Endothelial cell of umbilical vein (primary cell): ENCODE measurements at regions not wholly inside any gene's neighbourhood (a gene's known extent, or its start where the extent isn't known, plus 50 kb on each side); places are given as distances from the start of the nearest gene placed in this dataset.

Source experiments
- BruUV-seq: library from RNA; stranded (reverse); fragments of 400-500 nt; replicated peaks from 2 replicates; lab custom pipeline; 2021; lab: Mats Ljungman, UMichigan
- CTCF ChIA-PET: fragments of 300-600, 350-600 bp; sonication (Branson Sonifier 250); formaldehyde crosslinking; loops from one replicate; lab custom pipeline; 2021; ENCODE audit warnings: antibody characterized with exemption, inconsistent platforms; lab: Charles Lee
- POLR2A ChIA-PET: fragments of 300-600, 350-600 bp; sonication (Branson Sonifier 250); formaldehyde crosslinking; loops from one replicate; lab custom pipeline; 2021; ENCODE audit warnings: antibody characterized with exemption, inconsistent platforms; lab: Charles Lee
- DNase-seq: peaks from one replicate; pipeline ENCODE4 v3.0.0-alpha.2; 2011; ENCODE audit warnings: low read depth, low spot score
- FAIRE-seq: peaks from 2 replicates; lab custom pipeline; 2011; peaks lifted over from hg19 to GRCh38; lab: Jason Lieb, UNC
- H2AFZ ChIP-seq: 2 replicates; pipeline ENCODE4 v1.6.0; 2012; ENCODE audit warnings: low read depth, low read length, control low read depth, inconsistent platforms
- H3K27ac ChIP-seq: 2 replicates; pipeline ENCODE4 v1.5.1; 2011; ENCODE audit warnings: low read depth, mild to moderate bottlenecking, control low read depth, low read length, moderate library complexity; ENCODE audit not compliant: insufficient read depth
- H3K27me3 ChIP-seq, 2 experiments: 2 replicates each; pipeline versions ENCODE4 v1.6.0 to v1.6.1; 2011; ENCODE audit warnings: low read length in 2 of 2, mixed read lengths in 1 of 2; ENCODE audit not compliant: control insufficient read depth in 2 of 2, insufficient read depth in 2 of 2
- H3K36me3 ChIP-seq, 2 experiments: 2 replicates in 1 of 2; 3 replicates in 1 of 2; pipeline ENCODE4 v1.5.1; 2011; ENCODE audit warnings: low read length in 2 of 2, mild to moderate bottlenecking in 1 of 2, moderate library complexity in 1 of 2; ENCODE audit not compliant: control insufficient read depth in 2 of 2, insufficient read depth in 2 of 2; ENCODE audit errors: extremely low read depth in 1 of 2
- H3K4me1 ChIP-seq: 3 replicates; pipeline ENCODE4 v1.5.1; 2011; ENCODE audit warnings: mild to moderate bottlenecking, low read length; ENCODE audit not compliant: control insufficient read depth, insufficient read depth; ENCODE audit errors: extremely low read depth
- H3K4me2 ChIP-seq: 2 replicates; pipeline ENCODE4 v1.6.1; 2011; ENCODE audit warnings: low read length, control low read depth, mixed read lengths; ENCODE audit not compliant: insufficient read depth
- H3K4me3 ChIP-seq, 3 experiments: fragments of 200-600 bp in 1 of 3; sonication (generic), shearing (Covaris generic) in 1 of 3; replicated peaks in 1 of 3; 2 replicates each; pipeline ENCODE4 v1.5.1; 2011 to 2016; ENCODE audit warnings: control low read depth in 3 of 3, low read length in 3 of 3, mild to moderate bottlenecking in 2 of 3, inconsistent platforms in 1 of 3, low read depth in 1 of 3, moderate library complexity in 1 of 3; ENCODE audit not compliant: insufficient read depth in 1 of 3
- H3K79me2 ChIP-seq: 2 replicates; pipeline ENCODE4 v1.6.0; 2012; ENCODE audit warnings: low read length, inconsistent platforms; ENCODE audit not compliant: control insufficient read depth, insufficient read depth
- H3K9ac ChIP-seq: replicated peaks from 2 replicates; pipeline ENCODE3; 2011; ENCODE audit warnings: low read length, control low read depth; ENCODE audit not compliant: insufficient read depth; ENCODE audit errors: extremely low read depth
- H3K9me1 ChIP-seq: replicated peaks from 3 replicates; pipeline ENCODE4 v1.6.0; 2011; ENCODE audit warnings: mild to moderate bottlenecking, low read length; ENCODE audit not compliant: control insufficient read depth, insufficient read depth; ENCODE audit errors: extremely low read depth
- H3K9me3 ChIP-seq: replicated peaks from 2 replicates; pipeline ENCODE4 v1.5.1; 2012; ENCODE audit warnings: low read length, inconsistent platforms; ENCODE audit not compliant: control insufficient read depth, insufficient read depth
- H4K20me1 ChIP-seq: replicated peaks from 2 replicates; pipeline ENCODE3; 2011; ENCODE audit warnings: mild to moderate bottlenecking, low read length; ENCODE audit not compliant: control insufficient read depth, insufficient read depth; ENCODE audit errors: extremely low read depth
- EZH2 ChIP-seq: IDR thresholded peaks from 2 replicates; pipeline ENCODE4 v1.6.1; 2012; ENCODE audit warnings: borderline replicate concordance, low read depth, mild to moderate bottlenecking, moderate library complexity, low read length, inconsistent platforms; ENCODE audit not compliant: severe bottlenecking
- FOS ChIP-seq: IDR thresholded peaks from 2 replicates; pipeline ENCODE4 v1.6.1; 2011; ENCODE audit warnings: mild to moderate bottlenecking, low read length, moderate library complexity, borderline replicate concordance; ENCODE audit not compliant: insufficient read depth
- GATA2 ChIP-seq: IDR thresholded peaks from 2 replicates; pipeline ENCODE4 v1.7.0; 2011; ENCODE audit warnings: low read depth, mild to moderate bottlenecking, moderate library complexity, mixed read lengths, low read length; ENCODE audit not compliant: insufficient read length, insufficient read depth
- JUN ChIP-seq: IDR thresholded peaks from 2 replicates; pipeline ENCODE4 v1.6.1; 2011; ENCODE audit warnings: borderline replicate concordance, low read depth; ENCODE audit not compliant: insufficient read length, insufficient read depth
- MYC ChIP-seq: IDR thresholded peaks from one replicate; pipeline ENCODE4 v1.6.1; 2011; ENCODE audit warnings: mild to moderate bottlenecking, low read depth, low read length
- POLR2A ChIP-seq: IDR thresholded peaks from 2 replicates; pipeline ENCODE4 v1.6.1; 2012; ENCODE audit warnings: low read depth, mild to moderate bottlenecking, control low read depth, low read length
- POLR2AphosphoS5 ChIP-seq: IDR thresholded peaks from 2 replicates; pipeline ENCODE4 v1.6.1; 2012; ENCODE audit warnings: low read depth, mild to moderate bottlenecking, control low read depth, low read length, moderate library complexity; ENCODE audit not compliant: insufficient read depth
- dilution Hi-C: fragments of 300-500 bp; cut with MboI; formaldehyde crosslinking; loops from one replicate; pipeline ENCODE4 v1.15.0; 2019; ENCODE audit warnings: low sequenced_read_pairs; ENCODE audit not compliant: extremely low pct_ligation_motif_present
- intact Hi-C: fragments of 100-400 bp; cut with micrococcal nuclease; formaldehyde crosslinking; loops from one replicate; pipeline ENCODE4 v1.10.0; 2022
- TF ChIP-seq, protein P1 (sequence below), 2 donors: IDR thresholded peaks; 1 replicate in 1 of 2; 2 replicates in 1 of 2; pipeline ENCODE4 v1.5.1; 2011; ENCODE audit warnings: low read length in 2 of 2, mild to moderate bottlenecking in 2 of 2, moderate library complexity in 2 of 2, control low read depth in 1 of 2, inconsistent platforms in 1 of 2, low read depth in 1 of 2; ENCODE audit not compliant: insufficient read depth in 1 of 2; ENCODE audit errors: extremely low read depth in 1 of 2

DNA sequence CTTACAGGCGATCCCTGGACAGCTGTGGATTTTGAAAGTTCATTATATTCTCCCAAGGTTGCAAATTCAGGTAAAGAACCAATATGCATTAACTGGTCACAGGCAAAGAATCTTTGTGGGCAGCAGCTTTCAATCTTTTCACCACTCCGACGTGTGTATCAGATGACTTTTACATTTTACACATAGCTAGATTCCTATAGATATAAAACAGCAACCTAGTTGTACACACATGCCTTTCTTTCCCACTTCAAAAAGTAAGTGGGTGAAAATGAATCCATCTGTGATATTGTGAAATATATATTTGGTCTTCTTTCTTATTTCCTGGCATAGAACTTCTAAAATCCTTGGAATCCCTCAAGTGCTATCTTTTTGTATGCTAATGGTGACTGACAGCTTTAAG, 72.5 kb downstream of the SCG2 start:
- Histone ChIP-seq H3K27me3 (no peaks in the 10 kb centered on the region), H3K4me3 (no peak overlapping the region), H3K4me2 (no peak overlapping the region), H3K27ac (no peak overlapping the region), H3K9ac (no peak overlapping the region), H3K36me3 (no peaks in the 10 kb centered on the region), H3K9me3 (no peaks in the 10 kb centered on the region), H3K9me1 (no peaks in the 10 kb centered on the region), H3K4me1 (no peaks in the 10 kb centered on the region), H2AFZ (no peak overlapping the region), H3K79me2 (no peaks in the 10 kb centered on the region), H4K20me1 (no peaks in the 10 kb centered on the region)
- DNase-seq (no peak), FAIRE-seq (no peak)
- CTCF ChIA-PET: interaction anchor here (0.6 to 1.6 kb wide), 3 partner anchors 18 to 79 kb away, joined by 3 read pairs; no protein-coding TSS in a partner anchor
- intact Hi-C loops (no loop called here), dilution Hi-C loops (no loop called here)
- POLR2A ChIA-PET: no interaction called here
- no peak for TF ChIP-seq POLR2AphosphoS5
- TF ChIP-seq POLR2A: no peak
- TF ChIP-seq MYC: no peak
- TF ChIP-seq FOS: no peak
- no peak for TF ChIP-seq EZH2
- BruUV-seq: no TSS peak

DNA sequence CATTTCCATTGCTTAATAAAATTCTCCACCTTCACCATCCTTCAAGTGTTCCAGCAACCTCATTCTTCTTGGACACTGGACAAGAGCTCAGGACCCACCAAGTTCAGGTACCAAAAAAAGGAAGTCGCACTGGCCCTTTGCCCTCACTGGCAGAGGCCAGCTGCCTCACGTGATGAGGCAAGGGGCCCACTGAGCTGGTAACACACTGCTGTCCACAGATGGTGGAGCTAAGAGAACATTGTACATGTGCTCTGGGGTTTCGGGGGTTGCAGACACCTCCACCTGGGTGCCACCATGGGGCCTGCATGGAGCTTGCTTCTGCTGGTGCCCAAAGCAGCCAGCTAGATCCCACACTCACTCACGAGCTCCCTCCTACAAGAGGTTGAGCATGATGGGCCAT, 71.3 kb downstream of the SCG2 start:
- Histone ChIP-seq H2AFZ (no peak overlapping the region), H3K4me1 (no peaks in the 10 kb centered on the region), H3K79me2 (no peaks in the 10 kb centered on the region), H3K36me3 (no peaks in the 10 kb centered on the region), H3K4me2 (no peak overlapping the region), H4K20me1 (no peaks in the 10 kb centered on the region), H3K9me1 (no peaks in the 10 kb centered on the region), H3K27me3 (no peaks in the 10 kb centered on the region), H3K4me3 (no peak overlapping the region), H3K9me3 (no peaks in the 10 kb centered on the region), H3K9ac (no peak overlapping the region), H3K27ac (no peak overlapping the region)
- intact Hi-C loops: no loop called here
- DNase-seq: no peak
- BruUV-seq: no TSS peak
- dilution Hi-C loops: no loop called here
- POLR2A ChIA-PET: no interaction called here
- CTCF ChIA-PET: no interaction called here
- no peak for FAIRE-seq
- TF ChIP-seq EZH2 (no peak), JUN (no peak), MYC (no peak), GATA2 (no peak), POLR2A (no peak)
- TF ChIP-seq, protein P1, sequence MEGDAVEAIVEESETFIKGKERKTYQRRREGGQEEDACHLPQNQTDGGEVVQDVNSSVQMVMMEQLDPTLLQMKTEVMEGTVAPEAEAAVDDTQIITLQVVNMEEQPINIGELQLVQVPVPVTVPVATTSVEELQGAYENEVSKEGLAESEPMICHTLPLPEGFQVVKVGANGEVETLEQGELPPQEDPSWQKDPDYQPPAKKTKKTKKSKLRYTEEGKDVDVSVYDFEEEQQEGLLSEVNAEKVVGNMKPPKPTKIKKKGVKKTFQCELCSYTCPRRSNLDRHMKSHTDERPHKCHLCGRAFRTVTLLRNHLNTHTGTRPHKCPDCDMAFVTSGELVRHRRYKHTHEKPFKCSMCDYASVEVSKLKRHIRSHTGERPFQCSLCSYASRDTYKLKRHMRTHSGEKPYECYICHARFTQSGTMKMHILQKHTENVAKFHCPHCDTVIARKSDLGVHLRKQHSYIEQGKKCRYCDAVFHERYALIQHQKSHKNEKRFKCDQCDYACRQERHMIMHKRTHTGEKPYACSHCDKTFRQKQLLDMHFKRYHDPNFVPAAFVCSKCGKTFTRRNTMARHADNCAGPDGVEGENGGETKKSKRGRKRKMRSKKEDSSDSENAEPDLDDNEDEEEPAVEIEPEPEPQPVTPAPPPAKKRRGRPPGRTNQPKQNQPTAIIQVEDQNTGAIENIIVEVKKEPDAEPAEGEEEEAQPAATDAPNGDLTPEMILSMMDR (IDR thresholded peaks at IDR 0.05; ENCODE audit: extremely low read depth in 1 of 2, insufficient read depth in 1 of 2, low read depth in 1 of 2, low read length in 2 of 2): no peak
